NOMO-1 treated with dmso at 0.1 percent for 144 hours (cell line): ENCODE measurements at regions not wholly inside any gene's neighbourhood (a gene's known extent, or its start where the extent isn't known, plus 50 kb on each side); places are given as distances from the start of the nearest gene placed in this dataset.
A peak's percentile ranks its signal among the peaks of the same experiment; 100 is the strongest.
"Not testable (repeated sequence)": the region's sequence is repeated elsewhere in the genome, so short reads cannot be mapped to it uniquely, and the experiment has no call there.

Source experiments
- DNase-seq: peaks from one replicate; lab custom pipeline; 2025; ENCODE audit not compliant: unreplicated experiment; lab: John Stamatoyannopoulos, UW

DNA sequence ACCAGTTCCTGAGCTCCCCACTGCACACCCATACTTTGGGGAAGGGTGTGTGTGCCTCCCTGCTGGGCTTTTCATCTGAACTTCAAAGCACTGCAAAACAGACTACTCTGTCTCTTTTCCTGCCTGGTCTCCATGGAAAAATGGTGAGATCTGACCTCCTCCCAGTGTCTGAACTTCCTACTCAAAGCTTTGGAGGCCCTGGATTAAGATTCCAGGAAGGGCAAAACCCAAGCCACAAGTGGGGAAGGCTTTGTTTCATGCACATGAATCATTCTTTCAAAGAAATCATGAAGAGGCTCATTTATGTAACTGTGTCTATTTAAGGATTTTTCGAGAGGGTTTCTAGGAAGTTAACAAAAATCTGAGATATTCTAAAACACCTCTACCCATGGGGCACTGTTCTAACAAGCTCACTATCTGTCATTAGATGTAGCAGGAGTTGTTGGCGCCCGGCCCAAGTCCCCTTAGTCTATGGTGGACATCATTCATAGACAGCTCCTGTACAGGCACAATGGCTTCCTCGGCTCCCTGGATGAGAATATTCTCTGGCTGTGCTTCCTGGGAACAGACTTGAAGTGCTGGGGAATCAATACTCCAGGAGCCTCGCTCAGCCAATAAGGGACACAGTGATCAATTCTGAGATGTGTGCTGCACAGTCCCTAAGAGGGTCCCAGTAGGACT is 224.0 kb downstream of the KTN1 start:
- DNase-seq: no peak

DNA sequence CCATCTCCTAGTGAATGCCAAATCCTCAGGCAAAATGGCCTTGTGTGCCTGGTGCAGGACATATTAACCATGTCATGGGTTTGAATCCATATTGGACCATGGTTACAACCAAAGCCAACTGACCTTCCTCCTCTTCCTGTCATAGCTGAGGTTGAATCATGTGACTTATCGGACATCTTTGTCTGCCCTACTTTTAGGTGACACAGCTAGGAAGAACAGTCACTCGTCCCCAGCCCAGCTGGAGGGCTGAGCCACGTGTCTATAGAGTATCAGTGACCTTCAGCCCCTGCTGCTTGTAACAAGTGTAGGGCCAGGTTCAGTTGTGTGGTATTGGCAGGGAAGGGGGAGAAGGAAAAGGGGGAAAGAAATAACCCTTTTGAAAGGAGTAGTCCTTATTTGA is 225.2 kb downstream of the KTN1 start:
- DNase-seq: no peak

DNA sequence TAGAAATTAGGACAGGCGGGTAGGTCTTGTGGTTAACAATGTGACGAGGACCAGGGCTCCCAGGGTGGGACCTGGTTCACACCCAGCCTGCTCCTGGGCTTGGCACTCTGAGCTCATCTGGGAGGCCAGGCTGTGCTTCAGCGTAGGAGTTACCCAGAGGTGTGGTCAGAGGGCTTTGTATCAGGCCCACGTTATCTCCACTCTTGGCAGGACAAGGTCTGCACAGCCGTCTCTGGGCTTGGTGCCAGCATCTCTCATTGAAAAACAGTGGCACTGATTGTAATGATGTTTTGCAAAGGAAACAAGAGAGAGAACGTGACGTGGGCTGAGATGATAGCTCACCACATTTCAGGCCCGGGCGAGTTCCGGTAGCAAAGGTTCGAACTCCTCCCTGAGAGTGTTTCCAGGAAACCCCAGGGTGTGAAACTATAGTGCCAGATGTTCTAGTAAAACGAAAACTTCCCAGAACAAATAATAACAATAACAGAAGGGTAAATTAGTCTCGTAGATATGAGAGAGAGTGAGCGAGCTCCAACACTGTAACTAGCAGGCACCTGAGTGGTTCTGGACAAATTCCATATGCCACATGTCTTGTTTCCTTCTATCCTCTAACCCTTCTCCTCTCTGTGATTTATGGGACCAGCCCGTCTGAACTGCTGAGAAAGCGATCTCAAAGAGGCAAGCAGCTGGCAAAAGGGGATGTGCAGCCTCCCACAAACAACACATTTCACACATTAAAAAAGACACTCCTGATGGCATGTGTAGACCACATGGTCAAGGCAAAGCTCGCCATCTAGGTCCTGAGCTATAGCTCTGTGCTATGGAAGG is 227.3 kb downstream of the KTN1 start:
- no peak for DNase-seq

DNA sequence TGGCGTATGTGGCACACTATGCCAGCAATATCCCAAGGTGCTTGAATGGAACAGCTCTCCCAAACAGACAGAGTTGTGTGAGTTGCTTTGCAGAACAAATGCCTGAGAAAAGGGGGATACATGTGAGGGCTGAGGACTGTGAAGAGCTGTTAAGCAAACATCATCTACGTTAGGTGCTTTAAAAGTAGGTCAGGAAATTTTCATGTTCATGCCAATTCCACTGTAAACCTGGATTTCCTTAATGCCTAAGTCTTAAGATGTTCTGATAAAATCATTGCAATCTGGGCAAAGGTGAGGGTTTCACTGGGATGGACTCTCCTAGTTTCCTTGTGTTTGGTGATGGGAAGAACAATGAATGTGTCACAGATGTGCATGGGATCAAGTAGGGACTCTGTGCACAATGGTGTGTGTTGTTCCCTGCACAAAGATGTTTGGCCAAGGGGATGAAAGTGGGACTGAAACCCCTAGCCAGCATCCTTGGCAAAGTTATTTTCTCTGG is 227.9 kb downstream of the KTN1 start:
- DNase-seq: no peak

DNA sequence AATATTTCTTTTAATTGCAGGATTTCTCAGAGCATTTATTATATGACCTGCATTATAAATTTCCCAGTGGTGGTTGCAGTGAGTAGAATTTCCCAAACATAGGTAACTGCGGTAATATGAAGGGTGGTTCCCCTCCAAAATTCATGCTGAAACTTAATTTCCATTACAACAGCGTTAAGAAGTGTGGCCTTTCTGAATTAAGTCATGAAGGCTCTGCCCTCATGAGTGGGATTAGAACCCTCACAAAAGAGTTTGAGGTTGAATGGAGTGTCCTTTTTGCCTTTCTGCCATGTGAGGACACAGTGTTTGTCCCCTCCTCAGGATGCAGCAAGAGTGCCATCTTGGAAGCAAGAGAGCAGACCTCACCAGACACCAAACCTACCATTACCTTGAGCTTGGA is 233.6 kb downstream of the KTN1 start:
- no peak for DNase-seq

DNA sequence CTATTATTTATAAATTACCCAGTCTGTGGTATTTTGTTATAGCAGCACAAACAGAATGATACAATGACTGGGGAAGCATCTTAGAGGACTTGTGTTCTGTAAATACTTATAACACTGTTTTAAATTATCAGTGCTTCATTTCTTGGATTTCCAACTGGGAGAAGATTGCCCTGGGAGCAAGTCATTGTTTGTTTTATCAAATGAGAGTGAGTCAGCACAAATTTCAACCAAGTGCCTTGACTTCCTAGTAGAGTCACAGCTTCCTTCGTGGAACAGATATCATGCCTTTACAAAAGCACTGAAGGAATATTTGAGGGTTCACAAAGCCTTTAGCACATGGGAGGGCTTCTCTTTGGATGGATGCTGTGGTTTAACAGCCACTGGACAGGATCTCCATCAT is 234.1 kb downstream of the KTN1 start:
- DNase-seq: no peak

DNA sequence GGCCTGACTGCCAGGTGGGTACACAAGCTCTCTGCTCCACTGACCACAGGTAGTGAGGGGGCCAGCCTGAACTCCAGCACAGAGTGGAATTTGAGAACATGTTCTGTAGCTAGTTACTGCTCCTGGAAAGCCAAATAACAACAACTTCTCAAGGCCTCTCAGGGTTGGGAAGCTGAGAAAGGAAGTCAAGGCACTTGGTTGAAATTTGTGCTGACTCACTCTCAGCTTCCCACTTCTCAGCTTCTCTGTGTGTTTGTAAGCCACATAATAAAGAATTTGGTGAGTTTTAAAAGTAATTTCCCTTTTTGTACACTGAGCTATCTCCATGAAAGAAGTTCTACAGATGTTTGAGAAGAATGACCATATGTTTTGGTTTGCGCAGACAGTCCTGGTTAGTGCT is 234.9 kb downstream of the KTN1 start:
- peak; percentile 6 for DNase-seq

DNA sequence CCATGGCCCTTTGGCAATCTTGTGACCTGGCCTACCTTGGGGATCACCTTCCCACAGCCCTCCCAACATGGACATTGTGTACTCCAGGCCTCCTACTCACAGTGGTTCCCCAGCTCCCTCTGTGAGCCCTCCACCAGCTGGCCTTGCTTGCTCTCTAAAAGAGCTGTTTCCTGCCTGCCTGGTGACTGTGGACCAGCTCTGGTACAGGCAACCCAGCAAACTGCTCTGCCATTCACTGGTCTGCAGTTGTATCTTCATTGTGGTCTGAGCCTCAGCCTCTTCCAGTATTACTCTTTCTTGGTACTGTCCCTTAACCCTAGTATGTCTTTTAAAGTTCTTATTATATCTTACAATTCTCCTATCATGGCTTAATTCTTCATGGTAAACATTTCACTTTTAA is 236.2 kb downstream of the KTN1 start:
- DNase-seq: no peak

DNA sequence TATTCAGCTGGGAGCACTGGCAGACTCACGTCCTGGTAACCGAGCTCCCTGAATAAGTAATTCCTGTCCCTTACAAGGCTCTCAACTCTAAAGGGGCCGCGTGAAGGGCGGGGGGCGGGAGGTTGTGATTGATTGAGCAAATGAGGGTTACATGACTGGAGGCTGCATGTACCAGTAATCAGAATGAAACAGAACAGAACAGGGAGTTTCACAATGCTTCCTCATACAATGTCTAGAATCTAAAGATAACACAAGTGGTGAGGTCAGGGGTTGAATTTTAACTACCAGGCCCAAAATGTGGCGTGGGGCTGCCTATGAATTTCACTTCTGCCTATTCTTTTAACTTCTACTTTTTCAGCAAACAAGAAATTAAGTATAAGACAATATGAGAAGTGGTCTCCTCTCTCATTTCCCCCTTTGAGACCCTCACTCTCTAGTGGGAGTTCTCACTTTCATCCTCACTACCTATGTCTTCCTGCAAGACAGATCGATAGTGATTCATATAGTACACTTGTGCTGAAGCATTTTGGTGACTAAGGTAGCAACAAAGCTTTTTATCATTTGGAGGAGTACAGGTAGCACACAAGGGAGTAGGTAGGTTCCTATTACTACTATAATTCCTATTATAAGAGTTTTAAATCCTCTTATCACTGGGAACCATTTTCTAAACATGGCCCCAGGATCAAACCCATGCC is 239.8 kb downstream of the KTN1 start:
- DNase-seq: peak; percentile 60

DNA sequence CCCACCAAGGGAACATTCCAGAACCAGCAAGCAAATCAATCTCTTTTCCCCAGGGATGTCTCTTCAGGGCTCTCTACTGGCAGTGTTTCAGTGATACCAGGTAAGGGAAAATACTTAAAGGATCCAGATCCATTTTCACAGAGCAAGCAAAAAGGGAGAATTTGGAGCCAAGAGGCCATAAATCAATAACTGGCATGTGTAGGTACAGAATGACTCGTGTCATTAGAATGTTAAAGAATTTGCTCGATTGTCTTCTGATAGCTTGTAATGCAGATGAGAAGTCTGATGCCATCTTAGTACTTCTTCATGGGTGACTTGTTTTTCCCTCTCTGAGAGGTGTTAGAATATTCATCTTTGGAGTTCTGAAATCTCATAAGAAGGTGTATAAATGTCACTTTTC is 242.9 kb downstream of the KTN1 start:
- no peak for DNase-seq

DNA sequence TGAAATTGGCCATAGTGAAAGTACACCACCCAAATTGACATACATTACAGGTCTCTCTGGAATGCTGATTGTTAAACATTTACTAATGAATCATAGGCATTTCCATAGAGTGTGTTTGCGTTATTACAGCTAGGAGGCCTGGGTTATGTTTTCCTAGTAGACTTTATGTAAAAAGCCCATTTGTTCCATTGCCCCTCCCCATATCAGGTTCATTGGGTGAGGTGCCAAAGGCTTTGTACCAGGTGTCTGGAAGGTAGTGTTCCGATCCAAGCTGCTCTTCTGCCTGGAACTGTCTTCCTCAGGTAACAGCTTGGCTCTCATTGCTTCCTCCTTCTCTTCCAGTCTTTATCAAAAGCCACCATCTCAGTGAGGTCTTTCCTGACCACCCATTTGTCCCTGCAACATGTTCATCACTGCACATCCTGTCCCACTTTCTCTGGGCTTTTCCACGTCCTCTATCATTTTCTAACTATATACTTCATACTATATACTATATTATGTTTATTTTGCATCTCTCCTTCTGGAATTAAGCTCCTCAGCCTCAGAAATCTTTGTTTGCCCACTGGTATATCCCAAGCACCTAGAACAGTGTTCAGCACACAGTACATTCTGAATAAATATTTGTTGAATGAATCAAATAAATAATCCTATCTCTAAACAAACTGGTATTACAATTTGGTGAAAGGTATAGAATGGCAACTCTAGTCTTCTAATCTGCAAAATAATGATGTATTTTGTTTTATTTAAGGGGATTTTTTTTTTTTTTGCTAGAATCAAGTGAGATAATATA is 252.3 kb downstream of the KTN1 start:
- no peak for DNase-seq

DNA sequence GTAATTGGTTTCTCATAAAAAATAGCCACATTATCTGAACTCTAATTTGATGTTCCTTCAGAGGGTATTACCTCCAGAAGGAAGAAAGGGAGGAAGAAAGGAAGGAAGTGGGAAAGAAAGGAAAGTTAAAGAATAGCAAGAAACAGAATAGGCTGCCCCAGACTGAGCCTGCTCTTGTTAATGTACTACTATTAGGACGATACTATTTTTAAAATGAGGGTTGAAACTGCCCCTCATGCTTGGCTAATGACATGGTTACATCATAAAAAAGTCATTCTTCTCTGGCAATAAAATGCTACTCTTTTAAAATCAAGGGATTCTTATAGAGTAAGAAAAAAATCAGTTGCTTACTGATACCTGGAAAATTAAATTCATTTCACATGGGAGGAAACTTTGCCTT is 253.0 kb downstream of the KTN1 start:
- DNase-seq: no peak

DNA sequence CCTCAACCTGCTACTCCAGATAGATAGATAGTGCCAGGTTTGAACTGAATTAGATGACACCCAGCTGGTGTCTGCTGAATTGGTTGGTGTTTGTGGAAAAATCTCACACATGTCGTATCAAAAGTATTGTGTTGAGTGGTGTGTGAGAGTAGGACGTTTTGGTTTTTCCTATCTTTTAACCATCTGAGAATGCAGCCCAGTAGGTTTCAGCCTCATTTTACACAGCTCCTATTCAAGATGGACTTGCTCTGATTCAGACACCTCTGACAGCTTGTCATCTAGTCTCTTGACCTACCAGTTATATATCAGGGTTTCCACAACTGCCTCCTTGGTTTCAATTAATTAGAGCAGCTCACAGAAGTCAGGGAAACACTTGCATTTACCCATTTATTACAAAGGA is 254.4 kb downstream of the KTN1 start:
- DNase-seq: no peak

DNA sequence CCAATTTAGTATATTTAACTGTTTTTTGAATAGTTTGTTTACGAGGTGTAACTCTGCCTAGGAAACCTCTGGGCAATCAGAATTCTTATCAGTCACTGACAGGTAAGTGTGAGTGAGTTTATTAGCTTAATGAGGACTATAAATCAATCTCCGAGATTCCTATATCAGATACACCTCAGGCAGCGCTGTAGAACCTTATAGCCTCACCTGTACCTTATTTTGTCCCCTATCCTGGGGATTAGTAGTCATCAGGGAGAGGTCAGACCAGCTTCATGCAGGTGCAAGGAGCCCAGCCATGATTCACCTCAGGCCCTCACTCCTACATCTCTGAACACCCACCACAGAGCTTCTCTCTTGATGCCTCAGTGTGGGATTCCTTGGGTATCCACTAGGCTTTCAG is 256.0 kb downstream of the KTN1 start:
- no peak for DNase-seq

DNA sequence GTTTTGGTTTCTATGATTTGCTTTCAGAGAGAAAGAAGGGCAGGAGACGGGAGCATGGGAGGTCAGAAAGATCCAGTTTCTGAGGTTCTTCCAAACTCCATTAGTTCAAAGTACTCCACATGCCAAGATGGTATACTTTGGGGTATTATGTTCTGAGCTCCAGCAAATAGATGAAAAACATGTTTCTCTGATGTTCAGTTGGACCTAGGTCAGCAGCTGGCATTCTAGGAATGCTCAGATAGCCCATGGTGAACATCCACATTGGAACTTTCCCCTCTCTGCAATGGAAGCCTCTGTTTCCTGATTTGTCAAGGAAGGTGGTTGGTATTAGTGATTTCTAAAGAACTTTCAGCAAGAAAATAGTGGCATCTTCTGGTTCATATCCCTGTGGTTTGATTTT is 257.5 kb downstream of the KTN1 start:
- DNase-seq: no peak

DNA sequence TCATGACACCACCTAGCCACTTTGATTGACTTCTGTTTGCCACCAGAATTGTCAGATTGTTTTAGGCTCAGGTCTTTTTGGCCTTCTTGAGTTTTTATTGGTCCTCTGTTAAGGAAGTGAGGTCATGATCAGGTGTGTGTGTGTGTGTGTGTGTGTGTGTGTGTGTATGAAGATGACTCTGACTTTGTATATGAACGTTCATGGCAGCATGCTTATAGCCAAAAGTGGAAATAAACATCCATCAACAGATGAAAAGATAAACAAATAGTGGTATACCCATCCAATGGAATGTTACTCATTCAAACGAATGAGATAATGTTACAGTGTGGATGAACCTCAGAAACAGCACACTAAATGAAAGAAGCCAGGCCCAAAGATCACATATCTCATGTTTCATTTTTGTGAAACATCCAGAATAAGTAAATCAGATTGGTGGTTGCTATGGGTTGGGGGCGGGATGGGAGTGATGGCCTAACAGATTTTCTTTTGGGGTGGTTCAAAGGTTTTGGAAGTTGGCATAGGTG is 258.6 kb downstream of the KTN1 start:
- no peak for DNase-seq

DNA sequence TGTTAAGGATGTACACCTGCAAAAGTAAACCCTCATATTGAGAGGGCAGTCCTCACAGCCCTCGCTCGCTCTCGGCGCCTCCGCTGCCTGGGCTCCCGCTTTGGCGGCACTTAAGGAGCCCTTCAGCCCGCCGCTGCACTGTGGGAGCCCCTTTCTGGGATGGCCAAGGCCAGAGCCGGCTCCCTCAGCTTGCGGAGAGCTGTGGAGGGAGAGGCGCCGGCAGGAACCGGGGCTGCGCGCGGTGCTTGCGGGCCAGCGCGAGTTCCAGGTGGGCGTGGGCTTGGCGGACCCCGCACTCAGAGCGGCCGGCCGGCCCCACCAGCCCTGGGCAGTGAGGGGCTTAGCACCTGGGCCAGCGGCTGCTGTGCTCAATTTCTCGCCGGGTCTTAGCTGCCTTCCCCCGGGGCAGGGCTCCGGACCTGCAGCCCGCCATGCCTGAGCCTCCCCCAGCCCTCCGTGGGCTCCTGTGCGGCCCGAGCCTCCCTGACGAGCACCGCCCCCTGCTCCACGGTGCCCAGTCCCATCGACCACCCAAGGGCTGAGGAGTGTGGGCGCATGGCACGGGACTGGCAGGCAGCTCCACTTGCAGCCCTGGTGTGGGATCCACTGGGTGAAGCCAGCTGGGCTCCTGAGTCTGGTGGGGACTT is 259.4 kb downstream of the KTN1 start:
- DNase-seq: not testable (repeated sequence)

DNA sequence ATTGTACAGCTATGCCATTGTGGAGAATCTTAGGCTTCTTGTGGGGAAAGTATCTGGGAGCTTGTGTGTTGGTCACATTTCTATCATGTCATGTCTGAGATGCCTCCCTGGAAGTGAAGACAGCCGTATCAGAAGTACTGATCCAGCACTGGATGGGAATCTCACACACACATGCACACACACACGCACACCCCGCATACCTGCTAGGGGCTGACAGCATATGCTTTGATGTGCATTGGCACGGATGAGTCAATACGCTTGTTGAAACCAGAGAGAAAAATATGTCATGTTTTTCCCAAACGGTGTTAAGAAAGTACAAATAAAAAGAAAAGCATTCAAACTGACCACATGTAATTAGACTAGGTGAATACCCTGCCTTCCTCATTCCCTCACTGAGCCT is 260.8 kb downstream of the KTN1 start:
- no peak for DNase-seq

DNA sequence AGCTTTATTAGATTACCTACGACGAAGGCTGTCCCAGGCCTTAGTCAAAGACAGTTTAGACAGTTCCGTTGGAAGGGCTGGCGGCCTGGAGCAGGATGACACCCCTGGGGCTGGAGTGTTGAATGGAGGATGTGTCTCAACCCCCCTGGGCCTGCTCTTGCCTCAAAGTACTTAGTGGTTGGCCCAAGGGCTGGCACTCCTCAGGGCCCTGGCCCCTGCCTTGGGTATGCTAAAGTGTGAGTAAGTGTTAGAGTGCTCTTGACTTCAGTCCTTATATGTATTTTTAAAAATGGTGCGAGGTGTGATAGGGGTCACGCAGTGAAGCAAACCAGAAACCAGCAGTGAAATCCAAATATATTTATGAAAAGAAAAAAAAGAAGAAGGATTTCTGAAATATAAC is 261.6 kb downstream of the KTN1 start:
- DNase-seq: no peak

DNA sequence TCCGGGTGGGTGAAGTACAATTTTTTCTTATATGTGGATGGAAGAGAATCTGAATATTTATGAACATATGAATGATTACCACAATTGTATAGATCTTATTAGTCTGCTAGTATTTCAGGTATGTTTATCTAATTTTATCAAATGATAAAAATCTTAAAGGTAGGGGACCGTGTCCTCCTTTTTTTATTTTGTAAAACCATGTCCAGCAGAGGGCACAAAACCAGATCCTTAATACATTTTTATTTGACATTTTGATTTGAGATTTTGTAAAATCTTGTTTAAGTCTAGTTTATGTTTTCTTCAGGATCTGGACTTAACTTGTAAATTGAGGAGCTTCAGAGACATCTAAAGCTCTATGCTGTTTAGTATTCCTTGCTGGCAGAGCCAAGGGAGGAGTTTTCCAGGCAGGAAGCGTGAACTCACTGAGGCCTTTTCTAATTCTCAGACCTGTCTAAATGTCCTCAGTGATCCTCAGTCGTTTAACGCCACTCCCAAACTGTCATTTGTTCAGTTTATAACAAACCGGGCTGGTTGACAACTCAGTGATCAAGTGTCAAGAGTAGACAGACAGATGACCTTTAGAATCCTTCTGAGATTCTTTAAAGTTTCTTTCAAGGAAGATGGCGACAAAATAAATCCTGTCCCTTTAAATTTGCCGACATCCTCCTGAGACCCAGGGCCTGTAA is 263.9 kb downstream of the KTN1 start:
- DNase-seq: no peak
